Ishikawa (cell line): ENCODE measurements at regions not wholly inside any gene's neighbourhood (a gene's known extent, or its start where the extent isn't known, plus 50 kb on each side); places are given as distances from the start of the nearest gene placed in this dataset.

Source experiments
- NFIC ChIP-seq: IDR thresholded peaks from 2 replicates; pipeline ENCODE4 v1.6.1; 2012
- RAD21 ChIP-seq: IDR thresholded peaks from 2 replicates; pipeline ENCODE4 v1.6.1; 2012; ENCODE audit warnings: low read depth
- REST ChIP-seq: IDR thresholded peaks from 2 replicates; pipeline ENCODE4 v1.6.1; 2012; ENCODE audit warnings: low read depth, mild to moderate bottlenecking
- TF ChIP-seq, protein P1 (sequence below): IDR thresholded peaks from 2 replicates; pipeline ENCODE4 v1.6.1; 2012

GRCh38 chr7:142478479-142479220 is 220.8 kb upstream of the PRSS58 start:
- TF ChIP-seq, protein P1, sequence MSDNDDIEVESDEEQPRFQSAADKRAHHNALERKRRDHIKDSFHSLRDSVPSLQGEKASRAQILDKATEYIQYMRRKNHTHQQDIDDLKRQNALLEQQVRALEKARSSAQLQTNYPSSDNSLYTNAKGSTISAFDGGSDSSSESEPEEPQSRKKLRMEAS, result peak; percentile 41; the same call in 1 of the 2 replicates
- TF ChIP-seq RAD21 (peak; percentile 47; the same call in 1 of the 2 replicates), NFIC (no peak), REST (no peak)
